22Rv1 (cell line): ENCODE measurements at regions not wholly inside any gene's neighbourhood (a gene's known extent, or its start where the extent isn't known, plus 50 kb on each side); places are given as distances from the start of the nearest gene placed in this dataset.

Experiments
- CTCF ChIP-seq: fragments of 450-650 bp; IDR thresholded peaks from 2 replicates; pipeline ENCODE4 v1.5.1; 2017; ENCODE audit warnings: mild to moderate bottlenecking
- ZFX ChIP-seq: fragments of 450-650 bp; IDR thresholded peaks from 2 replicates; pipeline ENCODE4 v1.6.1; 2017; ENCODE audit warnings: antibody characterized with exemption, borderline replicate concordance

GRCh38 chrX:150007356-150007755 lies 69.1 kb upstream of the EOLA2 start:
- no peak for TF ChIP-seq CTCF
- TF ChIP-seq ZFX: no peak
